KBM-7 (cell line): ENCODE measurements at regions not wholly inside any gene's neighbourhood (a gene's known extent, or its start where the extent isn't known, plus 50 kb on each side); places are given as distances from the start of the nearest gene placed in this dataset.

ENCODE experiments used
- DNase-seq: peaks from one replicate; pipeline ENCODE4 v3.0.0-alpha.2; 2015
- in situ Hi-C: fragments of 300-500 bp; cut with MboI; formaldehyde crosslinking; loops from 2 replicates; pipeline ENCODE4 v1.14.3; 2020; ENCODE audit warnings: low sequenced_read_pairs, low pct_unique_long_range_greater_than_20kb, mixed read lengths

DNA sequence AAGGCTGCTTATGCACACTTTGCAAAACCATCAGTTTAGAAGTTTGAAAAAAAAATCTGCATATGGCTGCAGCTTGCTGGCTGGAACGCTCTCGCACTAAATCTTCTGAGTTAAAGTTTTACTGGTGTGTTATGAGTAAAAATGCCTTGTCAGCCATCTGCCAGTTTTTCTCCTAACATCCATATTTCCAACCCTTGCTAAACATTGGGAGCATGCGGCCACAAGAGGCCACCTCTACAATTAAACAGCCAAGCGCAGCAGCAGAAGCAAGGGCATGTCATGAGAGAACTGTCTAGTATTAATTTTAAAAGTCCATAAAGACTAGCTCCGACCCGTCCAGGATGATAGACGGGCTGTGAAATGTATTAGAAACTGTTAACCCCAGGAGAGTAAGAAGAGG, 248.3 kb downstream of the TSHZ3 start:
- in situ Hi-C loops, result no loop called here
- DNase-seq, result no peak

DNA sequence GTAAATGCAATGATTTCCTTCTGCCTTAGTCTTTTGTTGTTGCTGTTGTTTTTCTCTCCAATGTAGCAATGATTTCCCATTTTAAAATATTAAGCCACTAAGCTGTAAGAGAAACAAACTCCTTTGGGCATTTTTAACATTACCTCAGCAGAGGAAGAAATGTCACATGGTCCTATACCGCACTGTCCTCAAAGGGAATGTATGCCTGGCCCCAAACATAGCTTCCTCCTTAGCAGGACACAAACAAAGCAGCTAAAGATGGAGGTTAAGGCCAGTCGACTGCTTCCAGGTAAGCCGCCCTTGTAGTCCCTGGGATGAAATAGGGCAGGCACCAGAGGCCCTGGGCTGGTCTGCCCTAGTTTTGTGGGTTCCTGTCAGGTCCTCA, 249.0 kb downstream of the TSHZ3 start:
- DNase-seq, result no peak
- in situ Hi-C loops, result no loop called here

DNA sequence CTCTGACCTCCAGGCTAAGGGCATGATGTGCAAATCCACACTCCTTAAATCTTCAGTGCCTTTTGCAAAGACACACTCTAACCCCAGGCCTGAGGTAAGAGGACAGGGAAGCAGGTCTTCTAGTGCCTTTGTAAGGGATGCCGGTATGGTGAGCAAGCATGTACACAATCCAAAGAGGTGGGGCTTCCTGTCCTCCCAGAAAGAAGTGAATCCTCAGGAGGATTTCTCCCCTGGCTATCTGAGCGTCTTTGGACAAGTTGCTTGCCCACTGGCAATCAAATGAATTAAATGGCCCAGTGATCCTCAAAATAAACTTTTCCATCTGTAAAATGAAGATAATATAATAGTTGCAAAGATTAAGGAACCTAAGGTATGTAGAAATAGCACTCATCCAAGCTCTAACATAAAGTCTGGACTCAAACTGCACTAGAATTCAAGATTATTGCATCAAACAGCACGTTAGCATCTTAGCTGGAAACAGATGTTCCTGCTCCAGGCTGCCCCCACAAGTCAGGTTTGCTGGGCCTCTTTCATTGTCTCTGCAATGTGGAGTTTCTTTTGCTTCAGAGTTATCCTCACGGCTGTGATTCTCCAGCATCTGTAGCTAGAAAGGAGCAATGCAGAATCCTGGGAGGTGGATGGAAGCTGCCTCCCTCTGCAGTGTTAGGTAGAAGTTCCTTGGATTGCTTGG, 249.6 kb downstream of the TSHZ3 start:
- DNase-seq, result no peak
- in situ Hi-C loops, result no loop called here

DNA sequence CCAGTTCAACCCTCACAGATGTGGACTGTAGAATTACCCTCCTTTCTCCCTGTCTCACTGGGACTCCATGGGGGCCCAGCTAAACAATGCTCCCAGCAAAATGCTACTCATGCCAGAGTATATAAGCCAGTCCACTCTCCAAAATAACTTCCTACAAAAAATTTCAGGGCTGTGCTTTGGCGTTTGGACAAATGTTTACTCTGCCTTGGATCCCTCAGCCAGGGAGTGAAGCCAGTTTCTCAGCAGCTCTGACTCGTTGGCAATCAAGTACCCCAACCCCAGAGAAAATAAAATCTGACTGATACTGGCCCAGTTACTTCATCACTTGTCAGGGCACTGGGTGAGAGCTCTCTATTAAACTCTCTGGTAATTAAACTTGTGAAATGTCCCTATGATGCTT, 250.4 kb downstream of the TSHZ3 start:
- DNase-seq, result no peak

DNA sequence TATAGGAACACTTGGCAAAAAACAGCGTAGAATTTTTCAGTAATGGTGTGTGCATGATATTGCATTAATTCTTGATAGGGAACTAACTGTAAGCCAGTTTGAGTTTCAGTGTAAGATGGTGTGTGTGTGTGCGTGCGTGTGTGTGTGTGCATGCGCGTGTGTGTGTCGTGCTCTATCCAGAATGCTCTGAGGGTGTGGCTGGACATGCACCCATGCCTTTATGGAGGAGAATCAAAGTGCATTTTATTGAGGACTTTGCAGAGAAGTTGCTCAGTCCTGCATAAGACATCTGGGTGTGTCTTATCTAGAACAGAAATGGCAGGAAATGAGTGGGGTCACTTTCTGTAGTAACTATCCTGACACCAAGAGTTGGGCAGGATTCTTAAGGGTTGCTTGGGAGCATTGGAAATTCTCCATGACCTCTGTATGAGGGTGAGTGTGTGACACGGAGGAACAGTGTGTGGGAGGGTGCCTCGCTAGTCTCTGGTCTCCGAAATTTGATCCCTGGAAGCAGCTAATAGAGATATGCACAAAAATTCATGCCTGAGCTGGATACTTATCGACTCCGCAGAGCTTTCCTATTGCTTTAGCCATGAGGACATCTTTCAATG, 252.2 kb downstream of the TSHZ3 start:
- no peak for DNase-seq
- in situ Hi-C loops, result no loop called here

More for the DNA sequence above, 250.4 kb downstream of the TSHZ3 start:
- in situ Hi-C loops, result no loop called here

DNA sequence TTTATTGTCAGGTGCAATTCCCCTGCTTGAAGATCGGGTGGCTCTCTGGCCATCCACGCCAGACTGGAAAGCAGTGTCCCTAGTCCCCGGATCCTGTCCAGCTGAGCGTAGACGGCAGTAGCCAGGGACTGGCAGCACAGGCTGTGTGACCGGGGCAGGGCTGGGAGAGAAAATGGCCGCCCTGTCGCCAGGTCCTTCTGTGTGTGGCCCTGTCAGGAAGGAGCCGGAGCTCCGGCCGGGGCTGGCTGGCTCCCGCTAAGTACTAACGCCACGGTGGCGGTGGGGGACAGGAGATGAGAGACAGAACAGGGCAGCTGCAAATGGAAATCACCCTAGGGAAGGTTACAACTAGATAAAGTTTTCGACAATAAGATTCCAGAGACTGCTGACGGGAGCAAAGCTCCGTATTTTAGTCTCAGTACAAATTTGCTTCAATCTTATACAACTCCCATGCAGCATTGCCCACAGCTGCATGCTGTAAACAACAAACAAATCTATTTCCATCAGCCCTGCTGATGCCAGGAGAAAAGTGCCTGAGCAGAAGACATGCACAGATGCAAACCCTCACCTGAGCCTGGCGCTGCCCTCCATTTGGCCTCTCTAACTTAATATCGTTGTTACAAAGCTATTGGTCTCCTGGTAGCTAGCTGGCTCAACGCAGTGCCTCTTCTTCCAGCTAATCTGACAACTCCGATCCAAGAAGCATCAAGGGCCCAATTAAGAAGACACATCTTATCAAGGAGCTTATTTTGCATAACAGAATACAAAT, 253.0 kb downstream of the TSHZ3 start:
- in situ Hi-C loops, result no loop called here
- DNase-seq, result no peak

DNA sequence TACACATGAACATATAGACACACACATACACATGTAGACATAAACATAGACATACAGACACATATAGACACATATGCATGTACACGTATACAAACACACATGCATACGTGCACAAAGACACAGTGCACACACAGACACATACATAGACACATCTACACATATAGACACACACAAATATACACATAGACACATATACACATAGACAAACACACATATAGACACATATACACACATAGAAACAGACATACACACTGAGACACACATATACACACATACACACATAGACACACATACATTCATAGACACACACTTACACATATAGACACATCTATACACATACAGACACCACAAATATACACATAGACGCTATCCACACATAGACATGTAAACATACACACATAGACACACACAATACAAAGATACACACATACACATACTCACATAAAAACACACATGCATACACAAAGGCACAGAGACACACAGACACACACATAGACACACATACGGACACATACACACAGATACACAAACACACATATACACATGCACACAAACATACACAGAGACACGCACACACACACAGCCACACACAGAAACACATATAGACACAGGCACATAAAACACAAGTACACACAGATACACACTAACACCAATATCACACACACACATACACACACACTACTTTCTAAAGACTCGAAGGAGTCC, 254.0 kb downstream of the TSHZ3 start:
- DNase-seq, result no peak
- in situ Hi-C loops, result no loop called here

DNA sequence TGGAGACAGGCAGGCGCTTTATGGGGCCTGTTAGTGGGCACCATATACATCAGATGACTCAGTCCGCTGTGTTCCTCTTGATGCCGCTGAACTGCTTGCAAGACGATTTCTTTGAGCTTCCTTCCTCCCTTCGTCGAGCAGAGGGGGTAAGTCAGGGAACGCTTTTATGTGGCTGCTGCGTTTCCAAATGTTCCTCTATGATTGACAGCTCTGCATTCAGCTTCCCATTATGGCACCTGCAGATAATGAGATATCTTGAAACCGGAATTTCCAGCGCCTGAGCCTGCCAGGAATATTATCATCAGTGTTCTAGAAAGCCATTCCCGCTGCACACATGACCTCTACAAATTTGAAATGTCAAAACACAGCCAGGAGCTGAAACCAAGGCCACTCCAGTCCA, 257.0 kb downstream of the TSHZ3 start:
- in situ Hi-C loops, result no loop called here
- DNase-seq, result no peak

DNA sequence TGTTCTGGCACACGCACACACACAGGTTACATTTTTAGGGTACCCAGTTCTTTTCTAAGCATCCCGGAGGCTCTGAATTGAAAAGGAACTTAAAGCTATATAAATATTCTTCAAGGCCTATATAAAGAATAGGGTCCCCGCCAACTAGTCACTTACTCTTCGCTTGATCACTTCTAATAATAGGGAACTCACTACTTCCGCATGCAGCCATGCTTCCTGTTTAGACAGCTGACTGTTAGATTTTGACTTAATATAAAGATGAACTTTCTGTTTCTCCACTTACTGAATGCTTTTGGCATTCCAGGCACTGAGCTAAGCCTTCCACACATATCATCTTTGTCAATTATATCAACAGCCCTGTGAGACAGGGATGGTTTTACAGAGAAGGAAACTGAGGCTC, 259.6 kb downstream of the TSHZ3 start:
- in situ Hi-C loops, result no loop called here
- no peak for DNase-seq

DNA sequence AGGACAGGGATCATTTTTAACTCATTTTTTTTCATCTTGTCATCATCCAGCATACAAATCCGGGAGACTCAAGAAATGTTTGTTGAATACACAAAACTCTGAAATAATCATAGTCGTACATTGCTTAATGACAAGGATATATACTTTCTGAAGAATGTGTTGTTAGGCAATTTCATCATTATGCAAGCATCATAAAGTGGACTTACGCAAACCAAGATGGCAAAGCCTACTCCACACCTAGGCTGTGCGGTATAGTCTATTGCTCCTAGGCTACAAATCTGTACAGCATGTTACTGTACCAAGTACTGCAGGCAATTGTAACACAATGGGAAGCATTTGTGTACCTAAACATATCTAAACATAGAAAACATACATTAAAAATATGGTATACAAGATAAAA, 264.1 kb downstream of the TSHZ3 start:
- in situ Hi-C loops, result no loop called here
- no peak for DNase-seq

DNA sequence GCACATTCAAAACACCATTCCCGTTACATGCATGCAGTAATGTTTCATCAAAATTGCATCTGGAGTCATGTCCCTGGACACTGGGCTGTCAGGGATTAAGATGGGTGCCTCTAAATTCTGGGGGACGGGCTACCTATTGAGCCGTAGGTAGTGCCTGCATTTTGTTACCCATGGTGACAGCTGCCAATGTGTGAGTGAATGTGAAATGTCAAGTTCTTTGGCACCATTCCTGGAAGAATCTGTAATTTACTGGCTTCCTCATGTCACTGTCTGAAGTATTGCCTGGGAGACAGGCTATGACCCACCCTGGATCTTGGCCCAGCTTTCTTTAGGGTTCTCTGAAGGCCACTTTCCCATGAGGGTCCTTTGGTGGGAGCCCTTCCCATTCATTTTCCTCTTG, 266.1 kb downstream of the TSHZ3 start:
- DNase-seq, result no peak
- in situ Hi-C loops, result no loop called here

DNA sequence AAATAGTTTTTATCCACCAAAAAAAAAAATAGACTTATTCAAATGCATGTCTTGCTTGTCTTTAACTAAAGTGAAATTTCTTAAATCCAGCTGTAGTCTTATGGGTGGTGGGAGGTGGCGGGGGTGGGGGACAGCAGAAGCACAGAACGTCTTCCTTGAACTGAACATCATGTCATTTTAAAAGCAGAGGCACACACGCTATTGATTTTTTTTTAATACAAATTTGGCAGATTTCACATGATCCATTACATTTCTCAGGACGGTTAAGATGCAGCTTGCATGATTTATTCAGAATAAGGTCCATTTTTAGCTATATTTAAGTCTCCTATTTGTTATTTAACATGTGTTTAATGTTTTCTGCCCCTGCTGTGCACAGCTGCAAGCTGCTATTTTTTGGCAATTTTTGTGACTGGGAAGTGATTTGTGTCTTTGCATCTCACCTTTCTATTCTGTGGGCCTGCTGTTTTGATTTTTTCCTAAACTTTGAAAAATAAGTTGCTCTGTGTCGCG, 274.0 kb downstream of the TSHZ3 start:
- in situ Hi-C loops, result no loop called here
- no peak for DNase-seq

DNA sequence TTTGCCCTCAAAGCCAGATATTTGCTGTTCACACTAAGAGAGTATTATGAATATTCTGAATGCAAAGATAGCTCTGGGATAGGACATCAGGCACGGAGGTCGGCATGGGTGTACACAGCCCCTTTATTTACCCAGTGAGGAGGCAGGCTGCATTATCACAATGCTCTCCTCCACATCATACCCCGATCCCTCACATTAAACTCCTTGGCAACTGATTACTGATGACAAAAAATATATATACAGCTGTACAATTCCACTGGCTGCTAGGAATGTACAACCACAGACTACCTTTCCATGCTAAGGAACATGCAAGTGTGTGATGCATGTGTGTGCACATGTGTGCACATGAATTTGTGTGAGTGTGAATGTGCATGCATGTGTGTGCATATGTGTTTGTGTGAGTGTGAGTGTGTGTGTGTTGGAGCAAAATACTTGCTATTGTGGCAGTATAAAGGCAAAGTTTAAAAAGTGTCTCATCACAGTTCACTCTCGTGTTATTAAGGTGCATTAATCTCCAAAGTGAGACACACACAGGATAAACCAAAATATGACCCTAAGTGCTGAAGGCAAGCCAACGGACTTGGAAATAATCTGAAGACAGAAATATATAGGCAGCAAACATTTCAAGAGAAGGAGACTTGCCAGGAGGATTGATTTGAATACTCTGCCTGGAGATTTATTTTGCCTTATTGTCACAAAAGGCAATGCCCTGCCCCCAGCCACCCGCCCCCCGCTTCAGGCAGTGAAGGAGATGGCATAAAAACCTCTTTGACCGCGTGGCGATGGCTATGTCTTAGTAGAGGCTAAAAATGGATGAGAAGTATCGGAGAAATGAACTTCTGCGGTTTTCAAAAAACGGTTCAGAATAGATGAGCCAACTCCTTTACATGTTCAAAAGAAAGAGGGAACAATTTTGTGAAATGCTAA, 274.8 kb downstream of the TSHZ3 start:
- in situ Hi-C loops, result no loop called here
- no peak for DNase-seq

DNA sequence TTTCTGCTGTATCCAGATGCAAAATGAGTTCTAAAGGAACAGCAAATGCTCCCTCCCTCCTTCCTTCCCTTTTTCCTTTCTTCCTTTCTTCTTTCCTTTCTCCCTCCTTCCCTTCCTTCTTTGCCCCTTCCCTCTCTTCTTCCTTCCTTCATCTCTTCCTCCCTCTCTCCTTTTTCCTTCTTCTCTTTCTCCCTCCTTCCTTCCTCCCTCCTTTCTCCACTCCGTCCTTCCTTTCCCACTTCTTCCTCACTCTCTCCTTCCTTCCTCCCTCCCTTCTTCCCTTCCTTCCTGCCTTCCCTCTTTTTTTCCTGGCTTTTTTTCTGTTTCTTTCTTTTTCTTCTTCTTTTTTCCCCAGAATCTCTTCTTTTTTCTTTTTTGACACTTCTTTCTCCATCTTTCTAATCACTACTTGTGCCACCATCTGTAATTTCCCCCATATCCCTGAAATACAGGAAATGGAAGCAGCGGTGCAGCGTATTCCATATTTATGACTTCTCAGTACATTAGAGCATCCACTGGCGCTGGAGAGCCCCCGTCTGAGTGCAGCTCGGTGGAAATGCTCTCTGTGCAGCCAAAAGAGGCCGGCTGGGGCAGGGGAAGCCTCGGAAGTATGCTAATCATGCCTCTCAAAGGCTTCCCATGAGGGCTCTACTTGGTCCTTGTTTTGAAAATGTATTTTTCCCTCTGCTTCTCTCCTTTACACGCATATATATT, 275.6 kb downstream of the TSHZ3 start:
- no peak for DNase-seq
- in situ Hi-C loops, result no loop called here

DNA sequence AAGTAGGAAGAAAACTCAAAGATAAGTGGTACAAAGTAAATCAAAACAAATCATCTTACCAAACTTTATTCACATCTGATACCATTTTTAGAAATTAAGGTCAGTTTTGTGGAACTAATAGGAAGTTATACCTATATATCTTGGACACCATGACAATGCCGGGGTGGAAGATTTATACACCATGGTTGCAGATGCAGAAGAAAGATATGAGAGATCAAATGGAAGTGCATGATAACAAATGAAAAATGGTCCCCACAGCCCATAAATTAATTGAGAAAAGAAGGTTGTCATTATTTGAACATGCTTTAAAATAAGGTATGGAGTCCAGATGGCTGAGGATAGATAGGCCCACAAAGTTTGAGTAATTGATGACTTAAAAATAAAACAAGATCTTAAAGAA, 276.8 kb downstream of the TSHZ3 start:
- in situ Hi-C loops, result no loop called here
- DNase-seq, result no peak

DNA sequence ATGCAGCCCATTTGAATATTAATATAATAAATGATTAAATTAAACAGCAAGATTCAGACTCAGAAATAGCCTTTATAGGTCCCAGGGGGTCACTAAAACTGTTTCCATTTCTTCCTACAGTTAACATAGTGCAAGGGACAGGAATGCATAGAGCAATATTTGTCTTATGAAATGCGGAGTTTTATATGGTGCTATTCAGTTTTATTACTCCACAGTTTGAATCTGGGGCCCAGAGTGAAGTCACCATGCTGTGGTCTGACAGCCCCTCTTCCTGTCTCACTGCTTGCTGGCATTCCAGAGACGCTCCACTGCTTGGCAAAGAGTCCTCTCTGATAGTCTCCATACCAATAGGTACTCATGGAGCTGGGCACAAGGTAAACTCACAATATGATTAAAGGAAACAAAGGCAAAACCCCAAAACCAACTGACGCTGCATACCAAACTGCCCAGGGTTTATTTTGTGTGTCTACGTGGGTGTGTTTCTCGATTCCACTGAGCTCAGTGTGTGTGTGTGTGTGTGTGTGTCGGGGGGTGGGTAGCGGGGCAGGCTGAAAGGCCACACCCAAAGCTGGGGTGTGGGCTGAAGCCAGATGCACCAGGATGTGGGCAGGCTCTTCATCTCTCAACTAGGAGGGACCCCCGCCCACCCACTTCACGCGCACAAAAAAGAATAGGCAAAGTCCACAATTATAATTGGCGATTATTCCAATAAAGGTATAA, 277.9 kb downstream of the TSHZ3 start:
- DNase-seq, result no peak
- in situ Hi-C loops, result no loop called here

DNA sequence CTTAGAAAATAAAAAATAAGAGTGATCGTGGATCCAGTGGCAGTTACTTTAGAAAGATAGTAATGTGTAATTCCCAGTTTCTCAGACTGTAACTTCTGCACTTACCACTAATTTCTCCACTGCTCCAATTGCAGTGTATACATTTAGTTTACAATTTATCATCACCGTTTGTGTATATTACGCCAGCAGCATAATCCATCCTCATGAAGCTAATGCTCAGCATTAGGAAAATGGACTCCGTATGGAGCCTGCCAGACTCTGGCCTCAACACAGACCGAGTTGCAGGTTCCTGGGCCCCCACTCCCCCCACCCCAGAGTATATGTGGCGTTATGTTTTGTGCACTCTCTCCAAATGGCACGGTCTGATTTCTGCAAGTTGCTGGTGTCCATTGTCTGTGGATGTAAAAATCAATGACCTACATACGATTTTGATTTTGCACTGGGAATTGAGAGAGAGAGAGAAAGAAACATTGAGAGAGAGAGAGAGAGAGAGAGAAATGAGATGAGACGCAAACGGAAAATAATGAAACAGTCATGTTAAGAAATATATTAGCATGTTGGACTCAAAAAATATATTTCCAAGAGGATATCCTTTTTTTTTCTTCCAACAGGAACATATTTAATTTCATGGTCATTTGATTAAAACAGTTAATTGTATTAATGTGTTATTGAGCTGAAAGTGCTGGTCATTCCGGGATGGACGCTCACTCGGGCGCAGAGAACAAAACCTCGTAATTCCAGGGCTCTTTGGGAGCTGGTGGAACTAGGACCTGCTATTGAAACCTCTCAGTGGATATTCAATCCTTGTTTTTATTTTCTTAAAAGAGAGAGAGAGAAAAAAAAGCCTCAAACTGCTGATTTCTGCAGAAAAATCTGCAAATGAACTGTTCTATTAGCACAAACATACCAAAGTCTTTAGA, 278.8 kb downstream of the TSHZ3 start:
- DNase-seq, result no peak

More for the DNA sequence above, 278.8 kb downstream of the TSHZ3 start:
- in situ Hi-C loops, result no loop called here
